HL-60 (cell line): ENCODE measurements at regions not wholly inside any gene's neighbourhood (a gene's known extent, or its start where the extent isn't known, plus 50 kb on each side); places are given as distances from the start of the nearest gene placed in this dataset.

Experiments
- CTCF ChIP-seq: IDR thresholded peaks from one replicate; pipeline ENCODE4 v1.5.1; 2011; ENCODE audit warnings: low read length, control low read depth, inconsistent platforms; ENCODE audit not compliant: insufficient read depth
- GABPA ChIP-seq: IDR thresholded peaks from 2 replicates; pipeline ENCODE4 v1.6.1; 2012; ENCODE audit warnings: low read depth
- POLR2AphosphoS5 ChIP-seq: IDR thresholded peaks from 2 replicates; pipeline ENCODE4 v1.6.1; 2012; ENCODE audit warnings: low read depth
- REST ChIP-seq: IDR thresholded peaks from 2 replicates; pipeline ENCODE4 v1.6.1; 2012; ENCODE audit warnings: low read depth; ENCODE audit not compliant: insufficient replicate concordance
- SPI1 ChIP-seq: IDR thresholded peaks from 2 replicates; pipeline ENCODE4 v1.6.1; 2012; ENCODE audit warnings: low read depth, mild to moderate bottlenecking, borderline replicate concordance

GRCh38 chr22:34198976-34199375 is 278.7 kb upstream of the LARGE1 start:
- TF ChIP-seq CTCF (no peak), GABPA (no peak), POLR2AphosphoS5 (no peak), REST (no peak), SPI1 (no peak)
